K562 (cell line): ENCODE measurements at regions not wholly inside any gene's neighbourhood (a gene's known extent, or its start where the extent isn't known, plus 50 kb on each side); places are given as distances from the start of the nearest gene placed in this dataset.

ENCODE experiments used
- ATAC-seq: fragments of 200-7000 bp; cut with Tn5 transposase; 3 replicates; pipeline ENCODE4 v1.9.1; 2020; ENCODE audit warnings: moderate library complexity
- BruUV-seq: library from RNA; stranded (reverse); fragments of 400-500 nt; replicated peaks from 2 replicates; lab custom pipeline; 2021; lab: Mats Ljungman, UMichigan
- CTCF ChIA-PET: fragments of 300-600 bp; formaldehyde crosslinking; extraction: SDS; loops from one replicate; lab custom pipeline; 2021; ENCODE audit warnings: low intra/inter-chr PET ratio; lab: Yijun Ruan, JAX
- POLR2A ChIA-PET: fragments of 300-600, 350-650 bp; sonication (Branson Sonifier 250); formaldehyde crosslinking; extraction: SDS; loops from one replicate; lab custom pipeline; 2021; ENCODE audit warnings: antibody characterized with exemption, inconsistent platforms; lab: Yijun Ruan, JAX
- DNase-seq, 4 experiments: peaks; one replicate each; pipeline versions ENCODE4 v3.0.0 to v3.0.0-alpha.2; 2011 to 2018; ENCODE audit warnings: low spot score in 3 of 4, mixed read lengths in 3 of 4; ENCODE audit errors: extremely low read depth in 1 of 4
- FAIRE-seq: peaks from 2 replicates; lab custom pipeline; 2011; peaks lifted over from hg19 to GRCh38; lab: Jason Lieb, UNC
- H2AFZ ChIP-seq: 2 replicates; pipeline ENCODE4 v1.6.0; 2011; ENCODE audit warnings: low read depth, low read length, control low read depth, inconsistent platforms
- H3K27ac ChIP-seq: fragments of 200-600 bp; 3 replicates; pipeline ENCODE4 v1.8.0; 2011; ENCODE audit warnings: low read depth, mild to moderate bottlenecking, control low read depth, inconsistent platforms, low read length, moderate library complexity, mixed read lengths; ENCODE audit errors: extremely low read depth
- H3K27me3 ChIP-seq, 2 experiments: fragments of 300-600 bp in 1 of 2; 2 replicates in 1 of 2; 3 replicates in 1 of 2; pipeline versions ENCODE4 v1.6.0 to v1.8.0; 2011; ENCODE audit warnings: inconsistent platforms in 2 of 2, low read length in 2 of 2, mild to moderate bottlenecking in 1 of 2, mixed read lengths in 1 of 2, moderate library complexity in 1 of 2; ENCODE audit not compliant: control insufficient read depth in 2 of 2, insufficient read depth in 2 of 2
- H3K36me3 ChIP-seq: fragments of 300-600 bp; 3 replicates; pipeline ENCODE4 v1.8.0; 2011; ENCODE audit warnings: mild to moderate bottlenecking, low read length, inconsistent platforms; ENCODE audit not compliant: control insufficient read depth, insufficient read depth
- H3K4me1 ChIP-seq, 2 experiments: fragments of 200-600 bp in 1 of 2; replicated peaks in 1 of 2; 2 replicates in 1 of 2; 3 replicates in 1 of 2; pipeline versions ENCODE4 v1.5.1 to v1.8.0; 2011; ENCODE audit warnings: inconsistent platforms in 2 of 2, low read length in 2 of 2, mild to moderate bottlenecking in 1 of 2, mixed read lengths in 1 of 2, moderate library complexity in 1 of 2; ENCODE audit not compliant: control insufficient read depth in 2 of 2, insufficient read depth in 2 of 2
- H3K4me2 ChIP-seq: 2 replicates; pipeline ENCODE4 v1.6.1; 2011; ENCODE audit warnings: low read length, control low read depth, inconsistent platforms, mixed read lengths; ENCODE audit not compliant: insufficient read depth
- H3K4me3 ChIP-seq: fragments of 200-600 bp; sonication (generic), shearing (Covaris generic); 2 replicates; pipeline ENCODE4 v1.5.1; 2016; ENCODE audit warnings: control low read depth, inconsistent platforms
- H3K79me2 ChIP-seq: fragments of 200-600 bp; 3 replicates; pipeline ENCODE4 v1.8.0; 2011; ENCODE audit warnings: low read length, inconsistent platforms; ENCODE audit not compliant: control insufficient read depth, insufficient read depth
- H3K9ac ChIP-seq, 2 experiments: 2 replicates each; pipeline versions ENCODE4 v1.6.0 to v1.6.1; 2011; ENCODE audit warnings: low read depth in 2 of 2, low read length in 2 of 2, control low read depth in 1 of 2, inconsistent platforms in 1 of 2, mild to moderate bottlenecking in 1 of 2, mixed read lengths in 1 of 2; ENCODE audit not compliant: insufficient read depth in 1 of 2
- H3K9me1 ChIP-seq: one replicate; pipeline ENCODE4 v1.6.0; 2011; ENCODE audit warnings: inconsistent platforms, mild to moderate bottlenecking, low read length, moderate library complexity; ENCODE audit not compliant: control insufficient read depth, insufficient read depth
- H3K9me3 ChIP-seq: replicated peaks from 2 replicates; pipeline ENCODE4 v1.5.1; 2011; ENCODE audit warnings: low read depth, low read length, inconsistent platforms; ENCODE audit not compliant: control insufficient read depth, insufficient read depth
- H4K20me1 ChIP-seq: replicated peaks from 2 replicates; pipeline ENCODE4 v1.6.1; 2011; ENCODE audit warnings: low read length, inconsistent platforms, mixed read lengths; ENCODE audit not compliant: control insufficient read depth, insufficient read depth
- DPF2 ChIP-seq: fragments of 450-650 bp; IDR thresholded peaks from 2 replicates; pipeline ENCODE4 v1.6.1; 2016
- JUND ChIP-seq, 2 experiments: IDR thresholded peaks; 2 replicates in 1 of 2; 3 replicates in 1 of 2; pipeline ENCODE4 v1.6.1; 2011; ENCODE audit warnings: borderline replicate concordance in 2 of 2, low read depth in 2 of 2, low read length in 2 of 2, improper control_type of control experiment in 1 of 2, missing biosample characterization in 1 of 2, missing genetic modification characterization in 1 of 2, missing genetic modification reagents in 1 of 2
- NR3C1 ChIP-seq: sonication (generic); formaldehyde crosslinking; IDR thresholded peaks from 2 replicates; pipeline ENCODE4 v1.8.1; 2022; ENCODE audit warnings: missing genetic modification reagents
- POLR2AphosphoS5 ChIP-seq: IDR thresholded peaks from 2 replicates; pipeline ENCODE4 v1.6.1; 2011; ENCODE audit warnings: mild to moderate bottlenecking, low read depth, low read length, moderate library complexity; ENCODE audit not compliant: control insufficient read depth, insufficient read depth
- SAFB ChIP-seq: fragments of 200-400 bp; formaldehyde crosslinking; IDR thresholded peaks from 2 replicates; pipeline ENCODE4 v1.6.1; 2017; ENCODE audit warnings: low read depth, low read length, borderline replicate concordance
- SLC30A9 ChIP-seq: fragments of 250-450 bp; sonication (Bioruptor Pico); IDR thresholded peaks from 2 replicates; pipeline ENCODE4 v1.8.0; 2022; ENCODE audit warnings: mild to moderate bottlenecking, moderate library complexity
- WGBS: fragments of 100-300 bp; shearing (Covaris generic); methylation state at CpG from one replicate; pipeline ENCODE4 v1.1.6; 2016; ENCODE audit warnings: low coverage, mixed read lengths; ENCODE audit not compliant: insufficient coverage; ENCODE audit errors: missing lambda C conversion rate; 5-methylcytosine and 5-hydroxymethylcytosine counted together
- in situ Hi-C: fragments of 300-500 bp; cut with MboI; formaldehyde crosslinking; loops from 4 replicates; pipeline ENCODE4 v1.15.0; 2018; ENCODE audit warnings: inconsistent platforms, mixed read lengths
- intact Hi-C: fragments of 100-400 bp; cut with micrococcal nuclease; formaldehyde crosslinking; loops from 2 replicates; pipeline ENCODE4 v1.14.2; 2022
- TF ChIP-seq, protein P1 (sequence below): fragments of 450-650 bp; IDR thresholded peaks from 2 replicates; pipeline ENCODE4 v1.6.1; 2017; ENCODE audit warnings: antibody characterized with exemption, mild to moderate bottlenecking

DNA sequence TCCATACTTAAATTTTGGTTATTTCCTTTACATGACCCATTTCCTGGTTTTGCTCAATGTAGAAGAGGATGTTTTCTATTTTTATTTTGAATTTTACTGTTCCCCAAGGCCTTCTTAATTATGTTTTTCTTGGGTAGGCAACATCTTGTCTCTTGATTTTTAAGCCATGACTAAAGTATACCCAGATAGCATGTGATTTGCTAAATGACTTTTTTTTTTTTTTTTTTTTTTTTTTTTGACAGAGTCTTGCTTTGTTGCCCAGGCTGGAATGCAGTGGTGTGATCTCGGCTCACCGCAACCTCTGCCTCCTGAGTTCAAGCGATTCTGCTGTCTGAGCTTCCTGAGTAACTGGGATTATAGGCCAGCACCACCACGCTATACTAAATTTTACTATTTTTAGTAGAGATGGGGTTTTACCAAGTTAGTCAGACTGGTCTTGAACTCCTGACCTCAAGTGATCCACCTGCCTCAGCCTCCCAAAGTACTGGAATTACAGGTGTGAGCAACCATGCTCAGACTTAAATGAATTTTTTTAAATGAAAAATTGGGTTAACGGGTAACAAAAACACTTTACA is 198.6 kb upstream of the DAB2 start:
- TF ChIP-seq, protein P1, sequence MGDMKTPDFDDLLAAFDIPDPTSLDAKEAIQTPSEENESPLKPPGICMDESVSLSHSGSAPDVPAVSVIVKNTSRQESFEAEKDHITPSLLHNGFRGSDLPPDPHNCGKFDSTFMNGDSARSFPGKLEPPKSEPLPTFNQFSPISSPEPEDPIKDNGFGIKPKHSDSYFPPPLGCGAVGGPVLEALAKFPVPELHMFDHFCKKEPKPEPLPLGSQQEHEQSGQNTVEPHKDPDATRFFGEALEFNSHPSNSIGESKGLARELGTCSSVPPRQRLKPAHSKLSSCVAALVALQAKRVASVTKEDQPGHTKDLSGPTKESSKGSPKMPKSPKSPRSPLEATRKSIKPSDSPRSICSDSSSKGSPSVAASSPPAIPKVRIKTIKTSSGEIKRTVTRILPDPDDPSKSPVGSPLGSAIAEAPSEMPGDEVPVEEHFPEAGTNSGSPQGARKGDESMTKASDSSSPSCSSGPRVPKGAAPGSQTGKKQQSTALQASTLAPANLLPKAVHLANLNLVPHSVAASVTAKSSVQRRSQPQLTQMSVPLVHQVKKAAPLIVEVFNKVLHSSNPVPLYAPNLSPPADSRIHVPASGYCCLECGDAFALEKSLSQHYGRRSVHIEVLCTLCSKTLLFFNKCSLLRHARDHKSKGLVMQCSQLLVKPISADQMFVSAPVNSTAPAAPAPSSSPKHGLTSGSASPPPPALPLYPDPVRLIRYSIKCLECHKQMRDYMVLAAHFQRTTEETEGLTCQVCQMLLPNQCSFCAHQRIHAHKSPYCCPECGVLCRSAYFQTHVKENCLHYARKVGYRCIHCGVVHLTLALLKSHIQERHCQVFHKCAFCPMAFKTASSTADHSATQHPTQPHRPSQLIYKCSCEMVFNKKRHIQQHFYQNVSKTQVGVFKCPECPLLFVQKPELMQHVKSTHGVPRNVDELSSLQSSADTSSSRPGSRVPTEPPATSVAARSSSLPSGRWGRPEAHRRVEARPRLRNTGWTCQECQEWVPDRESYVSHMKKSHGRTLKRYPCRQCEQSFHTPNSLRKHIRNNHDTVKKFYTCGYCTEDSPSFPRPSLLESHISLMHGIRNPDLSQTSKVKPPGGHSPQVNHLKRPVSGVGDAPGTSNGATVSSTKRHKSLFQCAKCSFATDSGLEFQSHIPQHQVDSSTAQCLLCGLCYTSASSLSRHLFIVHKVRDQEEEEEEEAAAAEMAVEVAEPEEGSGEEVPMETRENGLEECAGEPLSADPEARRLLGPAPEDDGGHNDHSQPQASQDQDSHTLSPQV, result no peak
- TF ChIP-seq DPF2 (no peak), NR3C1 (CRISPR knock-in tag) (no peak), SLC30A9 (CRISPR knock-in tag) (no peak), JUND (IDR thresholded peaks at IDR 0.05; ENCODE audit: borderline replicate concordance, low read depth, low read length) (no peak), JUND (tag; IDR thresholded peaks at IDR 0.05; ENCODE audit: borderline replicate concordance, low read depth, low read length) (no peak), POLR2AphosphoS5 (no peak), SAFB (no peak)
- POLR2A ChIA-PET, result interaction anchor here (0.6 kb wide), 1 partner anchor 244 kb away, joined by 3 read pairs; no protein-coding TSS in a partner anchor
- no peaks in the 10 kb centered on the region for H3K9me3 ChIP-seq
- H2AFZ ChIP-seq, result no peak overlapping the region
- H3K27ac ChIP-seq, result no peak overlapping the region
- no peak overlapping the region for H3K4me2 ChIP-seq
- H3K36me3 ChIP-seq, result no peaks in the 10 kb centered on the region
- no peaks in the 10 kb centered on the region; a peak in 1 of 5 replicates for H3K4me1 ChIP-seq
- peaks cover 0 to 6% of the 10 kb centered on the region in 2 experiments; a peak in 1 of 5 replicates for H3K27me3 ChIP-seq
- 0% methylated on average over 3 of the region's 5 CpGs for WGBS
- no peaks in the 10 kb centered on the region for H3K9me1 ChIP-seq
- intact Hi-C loops (no loop called here), in situ Hi-C loops (no loop called here)
- CTCF ChIA-PET, result no interaction called here
- BruUV-seq, result no TSS peak
- H3K4me3 ChIP-seq, result no peak overlapping the region
- no peaks in the 10 kb centered on the region for H3K79me2 ChIP-seq
- no peak overlapping the region for H3K9ac ChIP-seq
- FAIRE-seq (peak; percentile 11), ATAC-seq (no peak), DNase-seq (no peak)
- H4K20me1 ChIP-seq, result no peaks in the 10 kb centered on the region
